Esophagus squamous epithelium (tissue), 4 donors: ENCODE measurements at regions not wholly inside any gene's neighbourhood (a gene's known extent, or its start where the extent isn't known, plus 50 kb on each side); places are given as distances from the start of the nearest gene placed in this dataset.
"Not testable (repeated sequence)": the region's sequence is repeated elsewhere in the genome, so short reads cannot be mapped to it uniquely, and the experiment has no call there.

Experiments
- CTCF ChIP-seq, 6 experiments: fragments of 450-650 bp in 4 of 6; fragments of 200-600 bp in 2 of 6; sonication (generic) in 2 of 6; IDR thresholded peaks; one replicate each; pipeline ENCODE4 v1.5.1; 2016 to 2019; ENCODE audit warnings: antibody characterized with exemption in 6 of 6, mild to moderate bottlenecking in 4 of 6, moderate library complexity in 4 of 6
- POLR2A ChIP-seq, 4 donors: fragments of 450-650 bp; IDR thresholded peaks; one replicate each; pipeline ENCODE4 v1.6.1; 2017; ENCODE audit warnings: antibody characterized with exemption in 4 of 4, mild to moderate bottlenecking in 4 of 4, moderate library complexity in 3 of 4

- not testable (repeated sequence) for TF ChIP-seq CTCF, POLR2A (IDR thresholded peaks at IDR 0.05)
Measured at GRCh38 chr7:97258187-97258586, 140.7 kb downstream of the SDHAF3 start.
